Stimulated activated memory B cell treated with anti-CD40 and anti-IgM and Interleukin-4, amounts not matched to agents 10 μg/mL and 1 μg/mL and 100 μg/mL, for 72 hours (primary cell): ENCODE measurements at regions not wholly inside any gene's neighbourhood (a gene's known extent, or its start where the extent isn't known, plus 50 kb on each side); places are given as distances from the start of the nearest gene placed in this dataset.

Experiments used
- ATAC-seq: fragments of 150-1000 bp; cut with Tn5 transposase; 2 replicates; pipeline ENCODE4 v1.10.0; 2021
- H3K27ac Mint-ChIP-seq: one replicate; pipeline ENCODE4 v1.8.0; 2022; ENCODE audit warnings: mild to moderate bottlenecking, mixed read lengths
- H3K27me3 Mint-ChIP-seq: one replicate; pipeline ENCODE4 v1.8.0; 2022; ENCODE audit warnings: mixed read lengths
- H3K36me3 Mint-ChIP-seq: one replicate; pipeline ENCODE4 v1.8.0; 2022; ENCODE audit warnings: mixed read lengths
- H3K4me1 Mint-ChIP-seq: one replicate; pipeline ENCODE4 v1.8.0; 2022; ENCODE audit warnings: mixed read lengths
- H3K4me3 Mint-ChIP-seq: one replicate; pipeline ENCODE4 v1.8.0; 2022; ENCODE audit warnings: mild to moderate bottlenecking, moderate library complexity, mixed read lengths
- H3K9me3 Mint-ChIP-seq: one replicate; pipeline ENCODE4 v1.8.0; 2022; ENCODE audit warnings: mixed read lengths

DNA sequence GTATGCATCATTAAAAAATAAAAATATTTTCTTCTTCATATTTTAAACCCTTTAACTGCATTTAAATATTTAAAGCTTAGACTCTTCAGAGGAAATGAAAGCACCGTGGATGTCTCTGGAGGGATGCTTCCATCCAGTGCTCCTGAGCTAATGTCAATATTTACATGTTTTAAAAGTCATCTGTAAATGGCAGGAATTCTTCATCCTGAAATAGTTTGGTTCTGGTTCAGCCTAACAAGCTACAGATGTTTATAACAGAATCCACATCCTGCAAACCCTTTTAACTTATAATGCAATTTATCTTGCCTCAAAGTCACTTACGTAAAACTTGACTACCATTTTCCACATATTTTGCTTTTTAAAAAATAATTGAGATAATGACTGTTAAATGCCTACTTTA is 1207.3 kb downstream of the SLC16A7 start:
- Mint-ChIP-seq H3K4me3 (no peak overlapping the region), H3K27ac (no peak overlapping the region), H3K36me3 (no peaks in the 10 kb centered on the region), H3K9me3 (peaks cover 14% of the 10 kb centered on the region), H3K4me1 (no peaks in the 10 kb centered on the region), H3K27me3 (no peaks in the 10 kb centered on the region)
- ATAC-seq, result no peak

DNA sequence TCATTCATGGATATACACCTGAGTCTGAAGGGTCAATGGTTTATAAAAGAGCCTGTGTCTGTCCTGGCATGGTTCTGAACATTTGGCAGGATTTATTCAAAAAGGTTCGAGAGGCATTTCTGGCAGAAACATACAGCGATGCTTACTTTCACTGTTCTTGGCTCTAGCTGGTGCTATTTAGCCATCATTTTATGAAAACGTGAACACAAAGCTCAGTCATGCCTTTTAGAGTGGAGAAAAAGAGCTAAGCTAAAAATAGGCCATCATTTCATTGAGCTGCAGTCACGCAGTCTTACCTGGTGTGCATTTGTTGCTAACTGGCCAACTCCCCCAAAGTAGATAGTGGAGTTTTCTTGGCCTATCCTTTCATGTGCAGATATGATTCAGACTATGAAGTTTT is 1209.5 kb downstream of the SLC16A7 start:
- no peak for ATAC-seq
- H3K27me3 Mint-ChIP-seq, result no peaks in the 10 kb centered on the region
- H3K9me3 Mint-ChIP-seq, result peaks cover 11% of the 10 kb centered on the region
- H3K4me1 Mint-ChIP-seq, result no peaks in the 10 kb centered on the region
- no peak overlapping the region for H3K4me3 Mint-ChIP-seq
- H3K27ac Mint-ChIP-seq, result no peak overlapping the region
- H3K36me3 Mint-ChIP-seq, result no peaks in the 10 kb centered on the region

DNA sequence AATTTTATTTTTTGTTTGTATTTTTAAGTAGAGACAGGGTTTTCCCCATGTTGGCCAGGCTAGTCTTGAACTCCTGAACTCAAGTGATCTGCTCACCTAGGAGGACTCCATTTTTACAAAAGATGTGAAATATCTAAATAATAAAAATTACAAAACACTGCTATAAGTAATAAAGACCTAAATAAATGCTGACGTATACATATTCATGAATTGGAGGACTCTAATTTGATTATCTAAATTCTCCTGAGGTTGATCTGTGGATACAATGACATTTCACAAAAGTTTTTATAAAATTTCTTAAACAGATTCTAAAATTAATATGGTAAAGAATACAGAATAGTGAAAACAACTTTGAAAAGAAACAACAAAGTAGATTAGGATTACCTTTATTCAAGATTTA is 1224.0 kb downstream of the SLC16A7 start:
- H3K36me3 Mint-ChIP-seq, result no peaks in the 10 kb centered on the region
- no peak for ATAC-seq
- H3K27me3 Mint-ChIP-seq, result no peaks in the 10 kb centered on the region
- H3K4me3 Mint-ChIP-seq, result no peak overlapping the region
- peaks cover 7% of the 10 kb centered on the region for H3K9me3 Mint-ChIP-seq
- no peak overlapping the region for H3K27ac Mint-ChIP-seq
- no peaks in the 10 kb centered on the region for H3K4me1 Mint-ChIP-seq

GRCh38 chr12:60822580-60822979 is 1226.8 kb downstream of the SLC16A7 start:
- H3K36me3 Mint-ChIP-seq, result no peaks in the 10 kb centered on the region
- no peaks in the 10 kb centered on the region for H3K27me3 Mint-ChIP-seq
- no peaks in the 10 kb centered on the region for H3K4me1 Mint-ChIP-seq
- no peak for ATAC-seq
- H3K9me3 Mint-ChIP-seq, result peaks cover 3% of the 10 kb centered on the region
- H3K4me3 Mint-ChIP-seq, result no peak overlapping the region
- H3K27ac Mint-ChIP-seq, result no peak overlapping the region

- no peak overlapping the region for H3K27ac Mint-ChIP-seq
- no peaks in the 10 kb centered on the region for H3K36me3 Mint-ChIP-seq
- no peak for ATAC-seq
- no peaks in the 10 kb centered on the region for H3K4me1 Mint-ChIP-seq
- peaks cover 11% of the 10 kb centered on the region for H3K9me3 Mint-ChIP-seq
- no peaks in the 10 kb centered on the region for H3K27me3 Mint-ChIP-seq
- H3K4me3 Mint-ChIP-seq, result no peak overlapping the region
Observed at GRCh38 chr12:60830381-60830780, 1234.6 kb downstream of the SLC16A7 start.

- Mint-ChIP-seq H3K27me3 (no peaks in the 10 kb centered on the region), H3K4me3 (no peak overlapping the region), H3K27ac (no peak overlapping the region), H3K9me3 (peaks cover 11% of the 10 kb centered on the region), H3K4me1 (no peaks in the 10 kb centered on the region), H3K36me3 (no peaks in the 10 kb centered on the region)
- no peak for ATAC-seq
Observed at GRCh38 chr12:60832290-60832689, 1236.5 kb downstream of the SLC16A7 start.

DNA sequence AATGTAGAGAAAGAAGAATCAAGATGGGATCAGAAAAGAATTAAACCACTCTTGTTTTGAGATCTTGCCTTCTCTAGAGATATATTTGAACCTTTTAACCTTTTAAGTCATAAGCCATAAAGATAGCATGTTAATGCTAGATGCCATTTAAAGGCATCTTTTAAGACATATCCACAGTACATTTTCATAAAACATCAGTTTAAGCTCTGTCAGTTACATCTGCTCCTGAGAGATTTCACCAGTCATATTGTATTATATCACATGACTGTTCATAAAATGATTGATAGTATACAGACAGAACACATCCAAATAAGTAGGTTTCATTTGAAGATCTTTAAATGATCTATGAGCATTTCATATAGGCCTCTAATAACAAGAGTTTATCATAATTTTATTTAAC is 1238.5 kb downstream of the SLC16A7 start:
- Mint-ChIP-seq H3K27me3 (no peaks in the 10 kb centered on the region), H3K9me3 (peaks cover 6% of the 10 kb centered on the region), H3K27ac (no peak overlapping the region), H3K4me1 (no peaks in the 10 kb centered on the region), H3K36me3 (no peaks in the 10 kb centered on the region), H3K4me3 (no peak overlapping the region)
- no peak for ATAC-seq

- no peaks in the 10 kb centered on the region for H3K4me1 Mint-ChIP-seq
- H3K27ac Mint-ChIP-seq, result no peak overlapping the region
- ATAC-seq, result no peak
- H3K36me3 Mint-ChIP-seq, result no peaks in the 10 kb centered on the region
- no peak overlapping the region for H3K4me3 Mint-ChIP-seq
- H3K9me3 Mint-ChIP-seq, result peaks cover 6% of the 10 kb centered on the region
- no peaks in the 10 kb centered on the region for H3K27me3 Mint-ChIP-seq
Observed at GRCh38 chr12:60834806-60835205, 1239.0 kb downstream of the SLC16A7 start.

DNA sequence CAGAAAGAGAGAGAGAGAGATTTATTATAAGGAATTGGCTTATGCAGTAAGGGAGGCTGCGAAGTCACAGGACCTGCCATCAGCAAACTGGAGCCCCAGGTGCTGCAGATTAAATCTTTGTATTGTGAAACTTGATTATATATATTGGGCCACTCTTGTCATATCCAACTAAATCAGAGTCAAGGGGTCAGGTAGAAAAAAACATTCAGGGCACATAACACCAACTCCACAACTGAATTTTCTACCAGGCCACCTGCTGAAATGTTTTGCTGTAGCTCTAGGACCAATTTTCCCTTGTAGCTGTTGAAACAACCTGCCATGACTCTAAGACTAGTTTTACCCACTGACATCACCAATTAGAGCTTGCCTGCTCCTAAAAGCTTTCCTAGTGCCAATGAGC is 1240.8 kb downstream of the SLC16A7 start:
- ATAC-seq, result no peak
- Mint-ChIP-seq H3K27ac (no peak overlapping the region), H3K4me1 (no peaks in the 10 kb centered on the region), H3K4me3 (no peak overlapping the region), H3K27me3 (no peaks in the 10 kb centered on the region), H3K36me3 (no peaks in the 10 kb centered on the region), H3K9me3 (peaks cover 6% of the 10 kb centered on the region)

DNA sequence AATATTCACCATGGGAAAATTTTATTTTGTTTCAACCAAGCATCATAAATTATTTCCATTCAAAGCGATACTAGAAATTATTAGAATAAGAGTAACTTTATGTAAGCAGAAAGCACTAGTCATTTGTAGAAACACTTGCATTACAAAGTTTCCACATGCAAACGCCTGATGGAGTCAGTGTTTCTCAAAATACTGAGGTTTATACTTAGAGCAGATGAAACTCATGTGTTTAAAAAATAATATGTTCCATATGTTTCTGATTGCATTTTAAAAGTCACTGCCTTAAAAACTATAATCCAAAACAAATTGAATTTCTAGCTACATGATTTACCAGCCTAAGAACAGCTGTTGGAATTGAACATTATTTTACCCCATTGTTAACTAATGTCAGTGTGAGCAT is 1246.4 kb downstream of the SLC16A7 start:
- H3K9me3 Mint-ChIP-seq, result no peaks in the 10 kb centered on the region
- no peak overlapping the region for H3K27ac Mint-ChIP-seq
- no peak for ATAC-seq
- H3K27me3 Mint-ChIP-seq, result no peaks in the 10 kb centered on the region
- no peaks in the 10 kb centered on the region for H3K4me1 Mint-ChIP-seq
- H3K4me3 Mint-ChIP-seq, result no peak overlapping the region
- no peaks in the 10 kb centered on the region for H3K36me3 Mint-ChIP-seq

DNA sequence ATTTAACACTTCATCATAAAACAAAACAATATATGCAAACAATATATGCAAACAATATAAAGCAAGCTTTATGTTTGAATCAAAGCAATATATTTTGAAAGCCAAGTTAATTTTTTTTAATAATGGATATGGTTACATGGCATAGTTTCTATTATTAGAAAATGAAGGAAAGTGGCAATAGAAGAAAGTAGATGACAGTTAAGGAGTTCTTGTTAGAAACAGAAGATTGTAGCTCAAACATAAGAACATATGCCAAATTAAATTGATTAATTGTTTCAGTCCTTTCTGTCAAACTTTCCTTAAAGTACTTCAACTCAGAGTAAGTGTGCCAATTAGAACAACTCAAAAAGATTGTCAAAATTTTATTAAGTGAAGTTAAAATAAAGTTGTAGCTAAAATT is 1248.3 kb downstream of the SLC16A7 start:
- Mint-ChIP-seq H3K4me3 (no peak overlapping the region), H3K9me3 (no peaks in the 10 kb centered on the region), H3K27ac (no peak overlapping the region), H3K4me1 (no peaks in the 10 kb centered on the region), H3K36me3 (no peaks in the 10 kb centered on the region), H3K27me3 (no peaks in the 10 kb centered on the region)
- no peak for ATAC-seq

DNA sequence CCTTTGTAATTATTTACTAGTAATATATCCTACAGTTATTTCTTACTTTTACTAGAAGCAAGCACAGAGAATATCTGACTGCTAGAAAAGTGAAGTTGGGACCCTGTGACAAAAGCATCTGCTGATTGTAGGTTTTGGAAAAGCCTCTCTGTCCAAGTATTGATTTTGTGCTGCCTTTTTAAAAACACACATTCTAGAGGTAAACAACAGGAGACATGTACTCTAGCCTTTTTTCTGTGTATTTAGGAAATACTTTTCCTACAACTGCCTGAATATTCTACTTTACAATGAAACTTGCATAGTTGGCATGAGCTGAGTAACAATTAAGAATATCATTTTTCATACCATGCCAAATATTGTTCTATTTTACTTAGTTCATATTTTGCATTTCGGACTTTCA is 1249.0 kb downstream of the SLC16A7 start:
- no peak overlapping the region for H3K27ac Mint-ChIP-seq
- H3K27me3 Mint-ChIP-seq, result no peaks in the 10 kb centered on the region
- H3K9me3 Mint-ChIP-seq, result no peaks in the 10 kb centered on the region
- no peak for ATAC-seq
- H3K36me3 Mint-ChIP-seq, result no peaks in the 10 kb centered on the region
- H3K4me1 Mint-ChIP-seq, result no peaks in the 10 kb centered on the region
- H3K4me3 Mint-ChIP-seq, result no peak overlapping the region

- H3K9me3 Mint-ChIP-seq, result no peaks in the 10 kb centered on the region
- no peak overlapping the region for H3K27ac Mint-ChIP-seq
- H3K4me1 Mint-ChIP-seq, result no peaks in the 10 kb centered on the region
- no peak for ATAC-seq
- H3K27me3 Mint-ChIP-seq, result no peaks in the 10 kb centered on the region
- H3K4me3 Mint-ChIP-seq, result no peak overlapping the region
- no peaks in the 10 kb centered on the region for H3K36me3 Mint-ChIP-seq
Observed at GRCh38 chr12:60845696-60846095, 1249.9 kb downstream of the SLC16A7 start.

DNA sequence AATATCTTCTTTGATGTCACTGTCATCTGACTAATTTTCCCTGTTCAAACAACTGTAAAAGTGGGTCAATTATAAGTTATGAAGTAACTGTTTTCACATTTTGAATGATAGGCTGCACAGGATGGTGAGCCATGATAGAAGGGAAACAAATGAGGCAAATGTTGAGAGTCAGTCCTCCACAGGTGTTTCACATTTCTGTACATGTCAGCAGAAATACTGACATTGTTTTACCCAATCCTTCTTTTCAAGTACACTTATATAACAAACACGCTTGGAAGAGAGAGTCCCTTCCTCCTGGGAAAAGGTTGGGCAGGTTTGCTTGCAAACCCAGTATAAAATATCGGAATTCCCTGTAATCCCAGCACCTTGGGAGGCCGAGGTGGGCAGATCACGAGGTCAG is 1251.5 kb downstream of the SLC16A7 start:
- ATAC-seq, result no peak

GRCh38 chr12:60849723-60850122 is 1253.9 kb downstream of the SLC16A7 start:
- no peak overlapping the region for H3K27ac Mint-ChIP-seq
- peaks cover 2% of the 10 kb centered on the region for H3K9me3 Mint-ChIP-seq
- H3K4me1 Mint-ChIP-seq, result no peaks in the 10 kb centered on the region
- no peak for ATAC-seq
- H3K4me3 Mint-ChIP-seq, result no peak overlapping the region
- H3K27me3 Mint-ChIP-seq, result no peaks in the 10 kb centered on the region
- no peaks in the 10 kb centered on the region for H3K36me3 Mint-ChIP-seq

More for the DNA sequence above, 1251.5 kb downstream of the SLC16A7 start:
- H3K27ac Mint-ChIP-seq, result no peak overlapping the region
- no peaks in the 10 kb centered on the region for H3K36me3 Mint-ChIP-seq
- peaks cover 2% of the 10 kb centered on the region for H3K9me3 Mint-ChIP-seq
- no peaks in the 10 kb centered on the region for H3K27me3 Mint-ChIP-seq
- H3K4me3 Mint-ChIP-seq, result no peak overlapping the region
- H3K4me1 Mint-ChIP-seq, result no peaks in the 10 kb centered on the region

DNA sequence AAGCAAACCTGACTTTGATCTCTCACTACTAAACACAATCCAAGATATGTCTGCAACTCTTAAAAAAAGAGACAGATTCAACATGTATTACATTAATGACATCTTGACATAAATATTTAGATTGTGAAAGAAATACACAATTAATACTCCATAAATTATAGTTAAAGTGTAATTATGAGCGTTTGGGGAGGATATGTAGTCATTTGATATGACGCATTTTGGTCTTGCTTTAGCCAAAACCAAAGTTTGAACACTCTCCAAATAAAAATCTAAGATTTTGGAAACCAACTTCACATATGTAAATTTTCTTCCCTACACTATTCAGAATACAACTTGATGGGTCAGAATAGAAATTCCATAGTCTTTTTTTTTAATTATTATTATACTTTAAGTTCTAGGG is 1257.6 kb downstream of the SLC16A7 start:
- no peak overlapping the region for H3K4me3 Mint-ChIP-seq
- peaks cover 2% of the 10 kb centered on the region for H3K9me3 Mint-ChIP-seq
- no peaks in the 10 kb centered on the region for H3K27me3 Mint-ChIP-seq
- no peaks in the 10 kb centered on the region for H3K36me3 Mint-ChIP-seq
- ATAC-seq, result no peak
- H3K4me1 Mint-ChIP-seq, result no peaks in the 10 kb centered on the region
- H3K27ac Mint-ChIP-seq, result no peak overlapping the region

- H3K36me3 Mint-ChIP-seq, result no peaks in the 10 kb centered on the region
- ATAC-seq, result no peak
- no peak overlapping the region for H3K27ac Mint-ChIP-seq
- no peaks in the 10 kb centered on the region for H3K4me1 Mint-ChIP-seq
- H3K27me3 Mint-ChIP-seq, result no peaks in the 10 kb centered on the region
- H3K4me3 Mint-ChIP-seq, result no peak overlapping the region
- H3K9me3 Mint-ChIP-seq, result peaks cover 2% of the 10 kb centered on the region
Observed at GRCh38 chr12:60863421-60863820, 1267.6 kb downstream of the SLC16A7 start.
